GM11168 (cell line): ENCODE measurements at regions not wholly inside any gene's neighbourhood (a gene's known extent, or its start where the extent isn't known, plus 50 kb on each side); places are given as distances from the start of the nearest gene placed in this dataset.

Experiments
- in situ Hi-C: fragments of 300-500 bp; cut with MboI; formaldehyde crosslinking; loops from one replicate; pipeline ENCODE4 v1.12.0; 2022; ENCODE audit warnings: low sequenced_read_pairs; ENCODE audit not compliant: unreplicated experiment

GRCh38 chr13:107452833-107453232 lies 762.5 kb downstream of the LIG4 start:
- in situ Hi-C loops: no loop called here

GRCh38 chr13:107450931-107451330 lies 764.4 kb downstream of the LIG4 start:
- in situ Hi-C loops: no loop called here

GRCh38 chr13:107450431-107450830 lies 764.9 kb downstream of the LIG4 start:
- in situ Hi-C loops: no loop called here

- in situ Hi-C loops: no loop called here
Observed at GRCh38 chr13:107447591-107447990, 767.7 kb downstream of the LIG4 start.

GRCh38 chr13:107441279-107441678 lies 774.1 kb downstream of the LIG4 start:
- in situ Hi-C loops: no loop called here

- in situ Hi-C loops: no loop called here
Observed at GRCh38 chr13:107438251-107438650, 777.1 kb downstream of the LIG4 start.

- in situ Hi-C loops: no loop called here
Observed at GRCh38 chr13:107434347-107434746, 781.0 kb downstream of the LIG4 start.

GRCh38 chr13:107427536-107427935 lies 787.8 kb downstream of the LIG4 start:
- in situ Hi-C loops: no loop called here

GRCh38 chr13:107422421-107422820 lies 792.9 kb downstream of the LIG4 start:
- in situ Hi-C loops: no loop called here

GRCh38 chr13:107421951-107422350 lies 793.4 kb downstream of the LIG4 start:
- in situ Hi-C loops: no loop called here

- in situ Hi-C loops: no loop called here
Observed at GRCh38 chr13:107421028-107421427, 794.3 kb downstream of the LIG4 start.

GRCh38 chr13:107413005-107413404 lies 802.3 kb downstream of the LIG4 start:
- in situ Hi-C loops: no loop called here

- in situ Hi-C loops: no loop called here
Observed at GRCh38 chr13:107407074-107407473, 808.3 kb downstream of the LIG4 start.

GRCh38 chr13:107395927-107396662 lies 819.2 kb downstream of the LIG4 start:
- in situ Hi-C loops: no loop called here

GRCh38 chr13:107392205-107392604 lies 823.1 kb downstream of the LIG4 start:
- in situ Hi-C loops: no loop called here

GRCh38 chr13:107387525-107387924 lies 819.6 kb upstream of the ARGLU1 start:
- in situ Hi-C loops: no loop called here

GRCh38 chr13:107379407-107380155 lies 811.6 kb upstream of the ARGLU1 start:
- in situ Hi-C loops: no loop called here

- in situ Hi-C loops: no loop called here
Observed at GRCh38 chr13:107376341-107377125, 808.6 kb upstream of the ARGLU1 start.

- in situ Hi-C loops: no loop called here
Observed at GRCh38 chr13:107375701-107376340, 807.9 kb upstream of the ARGLU1 start.

- in situ Hi-C loops: no loop called here
Observed at GRCh38 chr13:107374038-107374437, 806.1 kb upstream of the ARGLU1 start.
